ENCODE measurements at regions not wholly inside any gene's neighbourhood (a gene's known extent, or its start where the extent isn't known, plus 50 kb on each side); places are given as distances from the start of the nearest gene placed in this dataset.

GRCh38 chr10:36676756-36677430 is 448.5 kb upstream of the ANKRD30A start:
- H2BK12ac ChIP-seq (ENCODE audit: low read depth, low read length) = no peak overlapping the region
- H3K4me1 ChIP-seq (replicated peaks in 1 of 4; ENCODE audit: control insufficient read depth in 3 of 4, insufficient read depth in 4 of 4, low read length in 3 of 4) = no peaks in the 10 kb centered on the region
- no peak overlapping the region for H2BK120ac ChIP-seq (replicated peaks; ENCODE audit: low read depth, low read length)
- H3K18ac ChIP-seq (ENCODE audit: extremely low read depth, low read length) = no peak overlapping the region
- WGBS, 2 experiments (ENCODE audit: extremely low coverage in 1 of 2, insufficient coverage in 1 of 2, insufficient read length in 1 of 2, insufficient replicate concordance in 2 of 2, low coverage in 1 of 2, low lambda C conversion rate in 2 of 2, missing lambda C conversion rate in 1 of 2) = 91% methylated on average over 6 of the region's 6 CpGs; no CpG with 5 or more reads in 1 of the 2 experiments
- H3K36me3 ChIP-seq (ENCODE audit: control insufficient read depth in 2 of 4, insufficient read depth in 4 of 4, low read length in 3 of 4) = no peaks in the 10 kb centered on the region
- DNase-seq (ENCODE audit: low read depth in 1 of 2, low spot score in 2 of 2) (no peak), FAIRE-seq (no peak)
- no peak overlapping the region for H2BK15ac ChIP-seq (ENCODE audit: low read length)
- H4K20me1 ChIP-seq (replicated peaks in 1 of 2; ENCODE audit: control insufficient read depth in 1 of 2, insufficient read depth in 2 of 2, low read length in 2 of 2) = no peaks in the 10 kb centered on the region
- TF ChIP-seq CHD2 (IDR thresholded peaks at IDR 0.05; ENCODE audit: low read length) = no peak
- H3K23me2 ChIP-seq (ENCODE audit: low read depth, low read length) = no peaks in the 10 kb centered on the region
- no peaks in the 10 kb centered on the region for H3K27me3 ChIP-seq (replicated peaks in 1 of 4; ENCODE audit: control insufficient read depth in 3 of 4, extremely low read depth in 1 of 4, insufficient read depth in 3 of 4, low read length in 3 of 4)
- no peak overlapping the region; a peak in 1 of 7 replicates for H3K9ac ChIP-seq (replicated peaks in 1 of 4; ENCODE audit: extremely low read depth in 1 of 4, low read depth in 3 of 4, low read length in 3 of 4)
- H2BK5ac ChIP-seq (ENCODE audit: low read depth, low read length) = no peak overlapping the region
- no peaks in the 10 kb centered on the region for H3K9me3 ChIP-seq (ENCODE audit: insufficient read depth in 2 of 2, low read depth in 1 of 2, low read length in 1 of 2)
- H3K56ac ChIP-seq (replicated peaks; ENCODE audit: insufficient read length, low read depth, low read length) = no peak overlapping the region
- H3K4ac ChIP-seq (replicated peaks; ENCODE audit: insufficient read length, low read depth, low read length) = no peak overlapping the region
- CTCF ChIA-PET (ENCODE audit: partially characterized antibody) = interaction anchor here (1.1 kb wide), 1 partner anchor 48 kb away, joined by 3 read pairs; no protein-coding TSS in a partner anchor
- no peak overlapping the region for H2BK20ac ChIP-seq (ENCODE audit: low read length)
- no peak overlapping the region for H3K14ac ChIP-seq (ENCODE audit: insufficient read length)
- no peak overlapping the region for H2AK5ac ChIP-seq (ENCODE audit: low read depth, low read length)
- no peak overlapping the region for H3K23ac ChIP-seq (ENCODE audit: insufficient read length)
- H3K27ac ChIP-seq (ENCODE audit: low read depth, low read length) = no peak overlapping the region
- POLR2A ChIA-PET (ENCODE audit: partially characterized antibody) = no interaction called here
- no peak overlapping the region for H4K5ac ChIP-seq (ENCODE audit: insufficient read length, low read depth, low read length)
- no peak overlapping the region for H2AFZ ChIP-seq (ENCODE audit: low read length)
- no peak overlapping the region for H4K91ac ChIP-seq (replicated peaks; ENCODE audit: insufficient read length, low read length)
- H3K79me2 ChIP-seq (ENCODE audit: control insufficient read depth in 1 of 2, insufficient read depth in 2 of 2, low read length in 2 of 2) = no peaks in the 10 kb centered on the region
- H3K4me3 ChIP-seq (ENCODE audit: extremely low read depth in 1 of 4, insufficient read depth in 2 of 4, low read depth in 3 of 4, low read length in 4 of 4) = no peak overlapping the region
- H3K4me2 ChIP-seq (ENCODE audit: insufficient read depth in 1 of 2, low read depth in 2 of 2, low read length in 2 of 2) = no peak overlapping the region
- no peak overlapping the region for H4K8ac ChIP-seq (ENCODE audit: extremely low read depth, insufficient read depth, low read length)
- no peaks in the 10 kb centered on the region for H3K79me1 ChIP-seq (ENCODE audit: low read depth, low read length)
